ENCODE measurements at regions not wholly inside any gene's neighbourhood (a gene's known extent, or its start where the extent isn't known, plus 50 kb on each side); places are given as distances from the start of the nearest gene placed in this dataset.
"Not testable (repeated sequence)": the region's sequence is repeated elsewhere in the genome, so short reads cannot be mapped to it uniquely, and the experiment has no call there.

DNA sequence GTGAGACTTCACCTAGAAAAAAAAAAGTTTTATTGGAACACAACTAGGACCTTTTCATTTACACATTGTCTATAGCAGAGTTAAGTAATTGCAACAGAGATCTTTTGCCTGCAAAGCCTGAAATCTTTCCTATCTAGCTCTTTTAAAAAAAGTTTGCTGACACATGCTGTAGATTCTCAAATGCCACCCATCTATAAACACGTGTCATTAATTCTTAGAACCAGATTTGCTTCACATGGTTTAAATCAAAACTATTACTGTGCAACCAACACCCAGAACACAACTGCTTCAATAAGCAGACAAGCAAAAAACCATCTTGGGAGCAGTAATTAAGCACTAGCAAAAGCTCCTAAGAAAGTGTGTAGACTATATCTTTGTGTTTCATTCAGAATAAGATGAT, 55.0 kb downstream of the OXSM start:
- no peak for DNase-seq

DNA sequence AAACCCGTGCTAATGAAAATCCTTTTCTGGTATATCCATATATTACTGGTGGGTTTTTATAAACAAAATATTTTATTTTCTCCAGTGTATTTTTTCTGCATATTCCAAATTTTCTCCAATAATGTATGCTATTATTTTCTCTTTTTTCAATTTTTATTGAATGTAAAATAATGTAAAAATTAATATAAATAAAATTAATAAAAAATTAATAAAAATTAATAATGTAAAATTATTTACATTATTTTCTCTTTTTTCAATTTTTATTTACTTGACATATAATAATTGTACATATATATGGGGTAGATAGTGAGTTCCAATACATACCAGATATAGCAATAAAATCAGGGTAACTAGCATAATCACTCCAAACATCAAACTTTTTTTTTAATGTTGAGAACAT, 56.4 kb downstream of the OXSM start:
- DNase-seq = no peak

DNA sequence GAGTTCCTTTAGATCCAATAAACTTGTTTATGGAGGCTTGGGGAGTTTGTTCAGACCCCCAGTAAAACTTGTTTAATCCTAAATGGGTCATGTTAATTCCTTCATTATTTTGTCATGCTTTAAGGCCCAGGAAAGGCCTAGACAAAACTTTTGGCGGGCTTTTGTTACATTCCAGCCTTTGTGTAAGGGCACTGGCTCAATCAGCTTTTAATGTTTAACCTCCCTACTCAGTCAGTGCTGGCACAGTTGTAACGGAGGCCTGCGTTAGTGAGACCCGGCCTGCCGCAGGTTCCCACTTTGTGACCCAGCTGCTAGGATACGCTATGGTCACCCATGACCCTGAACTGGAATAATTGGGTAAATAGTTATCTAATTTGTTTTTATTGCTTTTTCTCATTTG, 59.2 kb downstream of the OXSM start:
- no peak for DNase-seq

DNA sequence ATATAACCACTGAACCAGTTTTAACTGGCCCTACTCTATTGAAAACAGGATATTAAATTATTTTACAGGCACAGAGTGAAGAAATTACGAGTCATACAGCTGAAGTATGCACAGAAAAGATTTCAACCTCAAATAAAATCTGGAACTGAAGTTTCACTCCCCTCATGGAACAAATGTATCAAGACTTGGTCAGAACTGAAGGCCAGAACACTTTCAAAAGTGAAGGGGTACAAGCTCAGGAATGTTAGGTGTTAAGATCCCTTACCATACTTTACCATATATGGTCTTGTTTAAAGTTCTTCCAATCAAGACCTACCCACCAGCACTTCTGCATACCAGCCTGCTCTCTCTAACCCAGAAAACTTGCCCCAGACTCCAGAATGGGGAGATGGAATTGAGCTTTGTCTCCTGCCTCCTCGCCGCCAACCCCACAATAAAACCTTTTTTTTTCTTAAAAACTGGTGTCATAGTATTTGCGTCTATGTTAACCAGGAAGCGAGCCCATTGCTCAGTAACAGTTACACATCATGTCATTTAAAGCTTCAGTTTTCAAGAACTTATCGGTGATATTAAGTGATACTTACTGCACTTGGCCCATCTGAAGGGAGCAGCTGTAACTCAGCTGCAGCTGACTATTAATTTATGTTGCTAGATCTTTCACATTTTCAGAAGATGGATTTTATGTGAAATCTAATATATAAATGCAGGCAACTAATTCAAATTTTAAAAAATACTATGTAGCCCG, 59.9 kb downstream of the OXSM start:
- no peak for DNase-seq

DNA sequence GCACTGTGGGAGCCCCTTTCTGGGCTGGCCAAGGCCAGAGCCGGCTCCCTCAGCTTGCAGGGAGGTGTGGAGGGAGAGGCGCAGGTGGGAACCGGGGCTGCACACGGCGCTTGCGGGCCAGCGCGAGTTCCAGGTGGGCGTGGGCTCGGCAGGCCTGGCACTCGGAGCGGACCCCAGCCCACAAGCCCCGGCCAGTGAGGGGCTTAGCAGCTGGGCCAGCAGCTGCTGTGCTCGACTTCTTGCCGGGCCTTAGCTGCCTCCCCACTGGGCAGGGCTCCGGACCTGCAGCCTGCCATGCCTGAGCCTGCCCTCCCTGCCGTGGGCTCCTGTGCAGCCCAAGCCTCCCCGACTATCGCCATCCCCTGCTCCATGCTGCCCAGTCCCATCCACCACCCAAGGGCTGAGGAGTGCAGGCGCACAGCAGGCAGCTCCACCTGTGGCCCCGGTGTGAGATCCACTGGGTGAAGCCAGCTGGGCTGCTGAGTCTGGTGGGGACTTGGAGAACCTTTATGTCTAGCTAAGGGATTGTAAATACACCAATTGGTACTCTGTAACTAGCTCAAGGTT, 61.9 kb downstream of the OXSM start:
- DNase-seq = not testable (repeated sequence)

DNA sequence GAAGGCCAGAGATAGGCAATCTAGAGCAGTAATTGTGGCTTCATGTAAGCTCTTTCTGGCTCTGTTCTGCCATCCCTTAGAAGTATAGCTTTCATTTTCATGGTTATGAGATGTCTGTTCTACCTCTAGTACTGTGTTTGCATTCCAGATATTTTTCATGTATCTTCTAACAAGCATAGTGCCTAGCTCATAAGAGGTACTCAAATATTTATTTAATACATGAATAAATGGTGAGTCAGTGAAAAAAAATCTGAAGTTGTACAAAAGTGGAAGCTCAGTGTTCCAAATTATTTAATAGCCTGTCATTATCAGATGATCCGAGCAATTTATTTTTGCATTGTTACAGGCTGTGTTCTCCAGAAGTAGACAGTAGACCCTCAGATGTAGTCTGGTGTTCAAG, 64.3 kb downstream of the OXSM start:
- DNase-seq = no peak

DNA sequence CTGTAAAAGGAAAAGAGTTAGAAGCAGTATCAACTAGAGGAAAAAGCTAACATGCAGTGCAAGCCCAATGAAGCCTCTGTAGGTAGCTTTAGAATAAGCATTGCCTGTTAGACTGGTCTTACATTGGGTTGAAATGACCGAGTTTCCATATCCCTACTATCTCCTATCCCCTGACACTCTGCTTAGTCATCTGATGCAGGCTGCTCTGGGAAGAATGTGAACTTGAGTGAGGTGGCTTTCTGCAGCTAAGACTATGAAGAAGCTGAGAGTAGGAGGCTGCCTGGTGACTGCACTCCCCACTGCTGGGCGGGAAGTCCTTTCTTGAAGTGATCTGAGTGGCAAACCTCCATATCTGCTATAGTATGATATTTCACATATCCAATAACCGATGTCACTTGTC, 64.7 kb downstream of the OXSM start:
- no peak for DNase-seq

DNA sequence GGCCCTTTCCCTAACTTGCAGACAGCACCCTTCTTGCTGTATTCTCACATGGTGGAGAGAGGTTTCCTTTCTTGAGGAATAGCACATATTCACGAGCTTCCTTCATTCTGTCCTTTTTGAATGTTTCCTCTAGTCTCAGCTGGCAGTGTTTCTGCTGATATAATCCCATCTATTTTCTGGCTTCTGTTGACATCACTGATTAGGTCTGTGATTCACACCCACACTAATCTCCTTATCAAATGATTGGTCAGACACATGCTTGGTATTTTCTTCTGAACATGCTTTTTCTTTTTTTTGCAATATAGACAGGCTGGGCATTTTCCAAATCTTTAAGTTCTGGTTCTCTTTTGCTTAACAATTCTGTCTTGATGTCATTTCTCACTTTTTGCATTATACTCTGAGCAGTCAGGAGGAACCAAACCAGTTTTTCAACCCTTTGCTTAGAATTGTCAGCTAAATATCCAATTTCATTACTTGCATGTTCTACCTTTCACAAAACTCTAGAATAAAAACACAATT, 65.4 kb downstream of the OXSM start:
- no peak for DNase-seq

DNA sequence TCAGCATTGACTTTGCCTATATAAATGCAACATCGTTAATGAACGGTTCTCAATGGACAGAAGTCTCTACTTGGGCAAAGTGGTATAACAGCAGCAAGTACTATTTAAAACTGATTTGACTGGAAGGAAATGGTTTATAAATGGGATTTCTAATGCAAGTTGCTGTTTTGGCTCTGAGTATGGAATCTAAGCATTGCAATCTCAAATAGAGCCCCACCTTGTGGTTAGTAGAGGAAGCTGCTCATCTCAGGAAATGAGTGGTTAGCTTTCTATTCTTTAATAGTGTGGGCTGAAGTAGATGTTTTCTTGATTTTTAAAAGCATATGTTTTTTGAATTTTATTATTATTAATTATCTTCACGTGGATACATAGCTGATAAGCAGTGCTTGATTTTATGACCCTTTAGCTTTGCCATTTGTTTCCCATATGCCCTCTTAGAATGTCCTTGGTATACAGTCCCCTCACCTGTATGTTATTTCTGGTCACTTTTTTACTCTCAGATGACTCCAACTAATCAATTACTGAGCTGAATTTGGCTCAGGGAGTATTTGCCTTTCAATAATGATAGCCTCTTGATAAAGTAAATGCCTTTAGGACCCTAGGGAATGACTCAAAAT, 67.1 kb downstream of the OXSM start:
- peak in 1 of 2 donors; percentile 16 for DNase-seq

DNA sequence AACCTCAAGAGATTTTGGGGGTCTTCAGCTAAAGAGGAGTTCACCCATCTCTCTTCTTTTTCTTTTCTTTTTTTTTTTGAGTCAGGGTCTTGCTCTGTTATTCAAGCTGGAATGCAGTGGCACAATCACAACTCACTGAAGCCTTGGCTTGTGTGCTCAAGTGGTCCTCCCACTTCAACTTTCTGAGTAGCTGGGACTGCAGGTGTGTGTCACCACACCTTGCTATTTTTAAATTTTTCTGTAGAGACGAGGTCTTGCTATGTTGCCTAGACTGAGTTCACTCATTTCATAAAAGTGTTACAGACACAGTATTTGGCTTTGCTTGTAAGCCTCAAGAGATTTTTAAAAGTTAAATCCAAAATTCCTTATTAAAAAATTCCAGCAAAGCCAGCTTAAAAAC, 71.7 kb downstream of the OXSM start:
- no peak for DNase-seq

DNA sequence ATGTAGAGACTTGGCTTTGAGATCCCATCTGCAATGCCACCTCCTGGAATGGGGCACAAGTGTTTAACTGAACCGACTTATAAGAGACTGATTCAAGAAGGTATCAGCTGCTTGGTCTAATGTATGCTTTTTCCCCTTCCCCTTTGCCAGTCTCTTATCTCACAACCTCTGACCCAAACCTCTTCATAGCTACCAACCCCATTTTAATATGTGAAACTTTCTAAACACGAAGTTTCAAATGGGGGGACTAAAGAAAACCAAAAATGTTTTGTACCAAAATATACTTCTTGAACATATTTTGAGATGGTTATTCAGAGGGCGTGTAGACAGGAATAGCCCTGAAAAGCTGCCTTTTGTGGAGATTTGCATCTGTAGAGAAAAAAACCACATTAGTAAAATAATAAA, 73.1 kb downstream of the OXSM start:
- no peak for DNase-seq

DNA sequence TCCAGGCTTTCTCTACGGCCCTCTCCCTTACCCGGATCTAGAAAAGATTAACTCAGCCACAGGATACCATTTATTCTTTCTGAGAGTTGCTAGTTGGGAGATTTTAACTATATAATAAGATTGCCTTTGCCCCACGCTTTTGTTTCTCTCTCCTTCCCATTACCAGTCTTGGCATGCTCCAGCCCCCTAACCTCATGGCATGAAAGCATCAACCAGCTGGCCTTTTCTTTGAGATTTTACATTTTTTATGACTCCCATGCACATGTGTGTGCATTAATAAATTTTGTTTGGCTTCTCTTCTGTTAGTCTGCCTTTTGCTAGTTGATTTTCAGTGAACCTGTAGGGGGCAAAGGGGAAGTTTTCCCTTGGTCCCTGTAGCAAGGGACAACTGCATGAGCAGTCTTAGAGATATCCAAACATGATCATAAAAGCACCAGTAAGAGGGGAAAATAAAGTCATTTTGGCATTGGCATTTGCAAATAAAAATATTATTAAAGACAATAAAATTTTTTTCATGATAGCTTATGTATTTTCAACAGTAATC, 73.6 kb downstream of the OXSM start:
- no peak for DNase-seq

DNA sequence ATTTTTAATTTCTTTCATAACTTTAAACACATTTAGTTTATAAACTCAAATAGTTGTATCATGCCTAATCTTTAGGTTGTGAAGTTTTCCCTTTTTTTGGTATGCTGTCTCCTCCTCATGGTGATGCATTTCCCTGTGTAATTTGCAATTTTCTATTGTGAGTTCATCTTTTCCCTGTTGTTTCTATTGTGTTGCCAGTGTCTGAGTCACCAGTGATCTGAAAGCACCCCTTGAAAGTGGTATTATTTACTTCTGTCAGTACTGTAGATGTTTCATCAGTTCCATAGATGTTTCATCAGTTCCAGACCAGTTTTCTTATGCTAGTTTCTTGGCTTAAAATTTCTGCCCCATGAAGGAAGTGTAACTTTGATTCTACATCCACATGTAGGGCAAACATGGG, 80.6 kb downstream of the OXSM start:
- no peak for DNase-seq

DNA sequence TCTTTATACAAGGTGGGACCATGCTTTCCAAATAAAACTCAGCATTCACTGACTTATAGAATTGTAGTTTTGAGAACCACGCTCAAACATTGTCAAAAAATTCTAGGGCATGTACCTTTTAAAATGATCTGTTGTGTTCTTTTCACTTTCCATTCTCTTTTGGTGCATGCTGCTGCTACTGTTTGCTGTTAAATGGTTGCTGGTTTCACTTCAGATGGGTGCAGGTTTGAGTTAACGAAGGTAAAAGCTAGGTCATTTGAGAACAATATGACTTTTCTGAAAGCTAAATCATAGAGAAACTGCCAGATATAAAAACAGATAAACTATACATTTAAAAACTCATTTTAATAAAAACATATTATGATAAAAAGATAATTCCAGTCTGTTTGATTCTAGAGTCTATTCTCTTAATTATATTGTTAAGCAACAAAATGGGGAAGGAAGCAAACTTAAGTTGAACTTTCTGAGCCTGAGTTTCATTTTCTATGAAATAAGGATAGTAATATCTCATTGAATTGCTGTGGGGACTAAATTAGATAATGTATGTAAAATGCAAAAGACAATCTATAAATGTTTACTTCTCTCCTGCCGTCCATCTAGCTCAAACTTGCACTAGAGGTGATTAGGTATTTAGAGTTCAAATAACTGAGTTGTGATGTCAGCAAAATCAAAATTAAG, 82.4 kb downstream of the OXSM start:
- no peak for DNase-seq

DNA sequence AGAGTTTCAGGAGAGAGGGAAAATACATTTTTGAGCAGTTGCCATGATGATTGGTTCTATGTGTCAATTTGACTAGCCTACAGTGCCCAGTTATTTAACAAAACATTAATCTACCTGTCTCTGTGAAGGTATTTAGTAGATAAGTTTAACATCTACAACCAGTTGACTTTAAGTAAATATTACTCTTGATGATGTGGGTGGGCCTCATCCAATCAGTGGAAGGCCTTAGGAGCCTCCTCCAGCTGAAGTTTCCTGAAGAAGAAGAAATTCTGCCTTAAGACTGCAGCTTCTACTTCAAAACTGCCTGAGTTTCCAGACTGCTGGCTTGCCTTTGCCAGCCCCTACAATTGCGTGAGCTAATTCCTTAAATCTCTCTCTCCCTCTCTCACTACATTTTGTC, 93.6 kb downstream of the OXSM start:
- no peak for DNase-seq

DNA sequence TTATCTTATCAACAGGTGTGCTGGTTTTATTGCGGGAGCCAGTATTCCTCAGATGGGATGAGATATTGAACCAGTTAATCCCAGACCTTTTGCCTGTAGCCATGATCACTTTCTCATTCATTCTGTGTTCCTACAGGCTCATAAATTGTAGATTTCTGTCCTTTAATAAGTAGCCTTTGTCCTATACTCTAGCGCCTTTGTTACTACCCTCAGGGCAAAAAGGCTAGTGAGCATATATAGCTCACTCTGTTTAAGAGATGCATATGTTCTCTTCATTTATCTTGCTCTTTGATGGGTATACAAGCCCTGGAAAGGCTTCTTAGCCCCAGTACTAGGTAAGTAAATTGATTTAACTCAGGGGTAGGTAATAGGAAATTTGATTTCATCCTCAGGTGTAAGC, 95.1 kb downstream of the OXSM start:
- no peak for DNase-seq

DNA sequence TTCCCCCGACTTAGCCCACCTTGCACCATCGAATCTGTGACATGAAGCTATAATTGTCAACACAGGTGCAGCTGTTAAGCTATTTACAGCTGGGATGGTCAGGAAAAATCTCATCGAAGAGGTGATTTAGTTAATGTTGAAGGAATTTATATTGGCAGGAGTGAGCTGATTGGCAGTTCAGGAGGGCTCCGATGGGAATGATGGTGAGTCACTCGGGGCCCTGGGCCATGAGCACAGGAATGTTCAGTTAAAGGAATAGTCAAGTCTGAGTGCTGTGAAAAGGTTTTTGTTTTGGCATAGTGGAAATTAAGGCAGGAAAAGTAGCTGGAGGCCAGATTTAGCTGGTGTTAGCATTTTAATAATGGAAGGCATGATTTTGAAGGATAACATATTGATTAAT, 95.7 kb downstream of the OXSM start:
- DNase-seq = no peak

DNA sequence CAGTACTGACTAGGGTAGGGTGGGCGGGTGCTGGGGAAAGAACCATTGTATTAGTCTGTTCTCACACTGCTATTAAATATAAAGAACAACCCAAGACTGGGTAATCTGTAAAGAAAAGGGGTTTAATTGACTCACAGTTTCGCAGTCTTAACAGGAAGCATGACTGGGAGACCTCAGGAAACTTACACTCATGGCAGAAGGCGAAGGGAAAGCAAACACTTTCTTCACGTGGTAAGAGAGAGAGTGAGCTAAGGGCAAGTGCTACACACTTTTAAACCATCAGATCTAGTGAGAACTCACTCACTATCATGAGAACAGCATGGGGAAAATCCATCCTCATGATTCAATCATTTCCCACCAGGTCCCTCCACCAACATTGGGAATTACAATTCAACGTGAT, 98.0 kb downstream of the OXSM start:
- DNase-seq = no peak

DNA sequence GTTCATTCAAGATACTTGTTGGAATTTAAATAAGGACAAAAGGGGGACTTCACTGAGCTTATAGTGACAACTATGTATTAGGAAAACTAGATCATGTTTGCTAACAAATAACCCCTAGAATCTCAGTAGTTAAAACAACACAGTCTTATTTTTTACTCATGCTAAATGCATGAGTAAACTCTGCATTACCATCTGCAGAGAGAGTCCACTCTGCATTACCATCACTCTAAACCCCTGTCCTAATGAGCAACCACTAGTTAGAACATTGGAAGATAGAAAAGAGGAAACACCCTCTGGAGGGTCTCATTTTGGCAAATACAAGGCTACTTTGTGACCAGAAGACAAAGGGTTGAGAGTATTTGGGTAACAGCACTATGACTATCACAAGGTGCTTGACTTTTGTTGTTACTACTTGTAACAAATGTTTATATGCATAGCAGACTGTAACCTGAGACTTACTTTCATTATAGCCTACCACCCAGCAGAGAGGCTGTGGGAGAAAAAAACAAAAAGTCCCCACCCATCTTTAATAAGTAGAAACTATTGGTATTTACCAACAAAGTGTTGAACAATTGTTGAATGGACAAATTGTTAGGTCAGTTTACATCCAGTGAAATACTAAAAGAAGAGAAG, 99.1 kb downstream of the OXSM start:
- DNase-seq = no peak

DNA sequence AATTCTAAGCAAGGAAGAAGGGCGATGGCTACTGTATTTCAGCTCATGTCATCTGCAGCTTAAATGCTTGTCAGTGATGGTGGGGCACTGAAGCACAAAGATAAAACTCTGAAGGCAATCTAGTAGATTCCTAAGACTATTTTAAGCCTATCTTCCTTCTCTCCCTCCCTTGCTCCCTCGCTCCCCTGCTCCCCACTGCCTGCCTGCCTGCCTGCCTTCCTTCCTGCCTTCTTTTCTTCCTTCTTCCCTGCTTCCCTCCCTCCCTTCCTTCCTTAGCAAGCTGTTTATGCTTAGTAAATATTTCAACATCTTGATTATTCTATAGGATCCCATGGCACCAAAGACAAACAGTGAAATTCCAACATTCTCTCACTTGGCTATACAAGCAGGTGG, 99.6 kb downstream of the OXSM start:
- no peak for DNase-seq

DNA sequence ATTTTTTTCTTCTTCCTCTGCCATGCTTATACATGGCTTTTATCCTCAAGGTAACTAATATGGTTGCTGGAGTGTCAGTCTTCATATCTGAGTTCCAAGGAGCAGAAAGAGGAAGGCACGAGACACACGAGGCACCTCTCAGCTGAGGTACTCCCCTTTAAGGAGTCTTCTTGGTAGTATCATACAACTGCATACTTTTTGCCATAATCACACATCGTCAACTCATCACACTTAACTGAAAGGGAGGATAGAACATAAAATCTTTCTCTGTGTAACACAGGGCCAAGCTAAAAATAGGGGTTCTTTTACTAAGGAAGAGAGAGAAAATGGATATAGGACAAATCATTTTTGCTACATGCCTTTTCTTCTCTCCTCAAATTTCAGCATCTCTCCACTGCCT, 104.2 kb downstream of the OXSM start:
- no peak for DNase-seq

DNA sequence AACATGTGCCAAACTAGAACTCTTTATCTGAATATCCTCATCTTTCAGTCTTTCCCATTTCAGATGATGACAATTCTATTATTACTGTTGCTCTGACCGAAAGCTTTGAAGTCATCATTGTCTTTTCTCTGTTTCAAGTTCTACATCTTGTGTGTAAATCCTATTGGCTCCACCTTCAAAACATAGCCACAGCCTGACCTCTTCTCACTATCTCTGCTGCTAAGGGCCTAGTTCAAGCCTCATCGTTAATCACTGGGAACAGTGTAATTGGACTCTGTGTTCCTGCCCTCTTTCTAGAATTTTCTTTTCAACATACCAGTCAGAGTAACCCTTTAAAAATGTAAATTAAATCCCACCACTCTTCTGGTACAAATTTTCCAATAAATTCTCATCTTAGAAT, 105.1 kb downstream of the OXSM start:
- DNase-seq = no peak

DNA sequence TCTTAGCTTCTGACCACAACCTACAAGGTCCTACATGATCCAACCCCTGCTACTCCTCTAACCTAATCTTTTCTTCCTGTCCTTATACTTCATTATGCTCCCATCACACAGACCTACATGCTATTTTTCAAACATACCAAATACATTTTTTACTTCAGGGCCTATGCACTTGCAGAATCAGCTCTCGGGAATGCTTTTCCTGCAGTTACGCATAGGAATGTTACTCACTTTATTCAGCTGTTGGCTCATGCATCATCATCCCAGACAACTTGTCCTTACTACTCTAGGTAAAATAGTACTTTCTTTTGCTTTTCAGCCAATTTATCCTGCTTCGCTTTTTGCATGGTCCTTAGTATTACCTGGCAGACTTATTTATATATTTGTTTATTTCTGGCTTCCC, 105.6 kb downstream of the OXSM start:
- DNase-seq = no peak
